NCI-H774 (cell line): ENCODE measurements at regions not wholly inside any gene's neighbourhood (a gene's known extent, or its start where the extent isn't known, plus 50 kb on each side); places are given as distances from the start of the nearest gene placed in this dataset.

Experiments used
- DNase-seq: peaks from one replicate; lab custom pipeline; 2025; lab: John Stamatoyannopoulos, UW

DNA sequence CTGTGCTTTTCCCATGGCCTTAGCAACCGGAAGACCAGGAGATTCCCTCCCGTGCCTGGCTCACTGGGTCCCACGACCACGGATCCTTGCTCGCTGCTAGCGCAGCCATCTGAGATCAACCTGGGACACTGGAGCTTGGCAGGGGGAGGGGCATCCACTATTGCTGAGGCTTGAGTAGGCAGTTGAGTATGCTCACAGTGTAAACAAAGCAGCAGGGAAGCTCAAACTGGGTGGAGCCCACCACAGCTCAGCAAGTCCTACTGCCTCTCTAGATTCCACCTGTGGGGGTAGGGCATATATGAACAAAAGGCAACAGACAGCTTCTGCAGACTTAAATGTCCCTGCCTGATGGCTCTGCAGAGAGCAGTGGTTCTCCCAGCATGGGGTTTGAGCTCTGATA is 697.0 kb downstream of the SORCS1 start:
- DNase-seq: no peak

DNA sequence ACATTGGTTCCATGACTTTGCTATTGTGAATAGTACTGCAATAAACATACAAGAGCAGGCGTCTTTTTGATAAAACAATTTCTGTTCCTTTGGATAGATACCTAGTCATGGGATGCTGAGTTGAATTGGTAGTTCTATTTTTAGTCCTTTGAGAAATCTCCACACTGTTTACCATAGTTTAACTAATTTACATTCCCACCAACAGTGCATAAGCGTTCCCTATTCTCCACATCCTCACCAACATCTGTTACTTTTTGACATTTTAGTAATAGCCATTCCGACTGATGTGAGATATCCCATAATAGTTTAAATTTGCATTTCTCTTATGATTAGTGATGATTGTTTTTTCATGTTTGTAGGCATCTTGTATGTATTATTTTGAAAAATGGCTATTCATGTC is 707.0 kb downstream of the SORCS1 start:
- DNase-seq: no peak

DNA sequence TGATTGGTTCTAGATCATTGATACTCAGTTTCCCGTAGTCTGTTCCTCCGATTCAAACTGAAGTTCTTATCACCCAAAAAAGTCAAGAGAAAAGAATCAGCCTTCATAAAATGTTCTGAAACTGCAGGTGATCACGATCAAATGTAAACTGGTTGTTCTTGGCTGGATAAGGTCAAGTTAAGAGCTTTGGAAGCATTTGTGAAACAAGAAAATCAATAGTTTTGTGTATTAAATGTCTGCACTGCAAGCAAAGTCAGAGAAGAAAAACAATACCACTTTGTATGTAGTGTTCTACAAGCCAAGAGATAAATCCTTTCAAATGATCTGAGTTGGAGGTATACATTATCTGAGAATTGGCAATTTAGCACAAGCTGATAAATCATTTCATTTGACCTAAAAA is 710.3 kb downstream of the SORCS1 start:
- no peak for DNase-seq

DNA sequence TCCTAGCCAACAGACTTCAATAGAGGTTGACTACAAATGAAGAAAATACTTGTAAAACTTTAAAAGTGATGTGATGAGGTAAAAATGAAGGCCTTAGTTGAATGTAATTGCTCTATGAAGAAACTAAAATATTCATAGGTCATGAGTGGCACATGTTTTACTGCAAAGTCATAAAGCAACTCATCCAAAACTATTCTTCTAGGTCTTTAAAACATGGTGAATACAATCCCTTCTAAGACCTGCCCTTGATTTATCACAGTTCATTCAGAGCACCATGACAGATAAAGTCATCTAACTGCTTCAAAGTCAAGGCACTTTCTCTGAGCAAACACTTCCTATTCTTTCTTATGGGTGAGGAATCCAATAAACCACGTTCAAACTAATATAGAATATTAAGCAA is 713.5 kb downstream of the SORCS1 start:
- DNase-seq: no peak

DNA sequence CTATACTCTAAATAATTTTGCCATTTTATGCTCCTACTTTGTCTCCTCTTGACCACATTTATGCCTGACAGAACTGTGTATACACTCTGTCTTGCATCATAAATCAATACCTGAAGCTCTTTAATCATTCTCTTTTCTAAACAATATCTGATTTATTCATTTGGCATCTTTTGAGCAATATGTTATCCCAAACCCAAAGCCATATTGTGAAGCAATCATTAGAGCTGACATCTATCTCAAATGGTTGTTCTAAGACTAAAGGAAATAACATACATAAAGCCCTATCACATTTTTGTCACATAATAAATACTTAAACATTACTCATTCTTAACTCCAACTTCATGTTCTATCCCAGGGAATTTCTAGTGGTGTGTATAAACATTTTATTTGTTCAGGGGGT is 717.6 kb downstream of the SORCS1 start:
- no peak for DNase-seq

DNA sequence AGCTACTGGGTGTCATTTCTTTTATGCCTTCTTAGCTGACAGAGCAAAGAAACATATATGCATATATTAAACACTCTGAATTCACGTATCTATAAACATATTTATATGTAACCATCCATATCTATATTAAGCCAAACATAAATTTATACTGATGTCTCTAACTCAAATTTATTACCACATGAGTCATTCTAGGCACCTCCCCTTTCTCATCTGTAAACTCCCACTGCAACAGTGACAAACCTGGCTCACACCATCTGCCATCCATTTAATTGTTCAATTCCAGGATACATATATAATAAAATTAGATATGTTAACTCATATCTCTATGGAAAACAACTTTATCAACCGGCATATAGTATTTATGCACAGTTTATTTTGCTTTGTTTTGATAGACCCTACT is 722.3 kb downstream of the SORCS1 start:
- no peak for DNase-seq

DNA sequence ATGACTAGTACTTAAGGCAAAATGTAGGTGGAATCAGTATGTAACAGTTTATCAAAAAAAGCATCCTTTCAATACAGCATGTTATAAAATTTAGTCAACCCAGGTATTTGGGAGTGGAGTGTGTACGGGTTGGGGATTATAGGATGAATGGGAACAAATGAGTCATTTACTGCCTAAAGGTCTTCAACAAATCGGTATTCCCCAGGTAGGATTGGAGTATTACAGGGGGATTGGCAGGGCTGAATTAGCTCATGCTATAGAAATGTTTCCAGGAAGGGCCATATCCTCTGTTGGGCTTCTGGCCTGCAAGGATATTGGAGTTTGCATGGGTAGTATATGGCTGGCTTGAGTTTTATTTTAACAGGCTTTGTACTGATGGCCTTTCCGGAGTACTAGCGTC is 723.7 kb downstream of the SORCS1 start:
- DNase-seq: no peak

DNA sequence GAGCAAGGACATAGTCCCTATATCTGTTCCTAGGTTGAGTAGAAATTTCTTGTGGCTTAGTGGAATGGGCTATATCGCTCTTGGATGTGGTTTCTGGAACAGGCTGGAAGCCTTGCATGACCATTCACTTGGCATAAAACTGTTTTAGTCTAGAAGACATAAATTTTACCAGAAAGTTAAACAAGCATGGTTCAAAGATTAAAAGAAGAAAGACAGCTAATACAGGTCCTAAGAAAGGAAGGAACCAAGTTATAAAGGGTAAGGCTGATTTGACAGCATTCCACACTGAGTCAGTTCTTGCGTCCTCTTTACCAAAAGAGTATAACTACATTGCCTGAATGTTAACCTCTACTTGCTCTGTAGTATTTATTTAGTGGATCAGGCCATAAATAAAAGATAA is 724.2 kb downstream of the SORCS1 start:
- DNase-seq: no peak

DNA sequence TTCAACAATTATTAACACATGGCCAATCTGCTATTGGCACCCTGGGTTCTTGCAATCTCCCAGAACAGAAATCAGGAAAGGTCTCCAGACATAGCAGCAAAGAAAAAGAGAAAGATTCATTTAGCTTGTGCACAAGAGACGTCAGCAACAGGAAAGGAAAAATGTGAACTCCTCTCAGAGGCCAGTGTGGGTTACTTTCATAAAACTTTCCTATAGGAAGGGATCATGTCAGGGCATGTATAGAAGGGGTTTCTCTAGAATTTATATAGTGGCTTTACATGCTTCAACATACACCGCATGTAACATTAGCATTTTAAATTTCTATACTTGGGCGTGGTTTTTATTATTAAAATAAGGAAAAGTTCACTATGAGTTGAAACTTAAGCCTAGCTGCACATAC is 725.1 kb downstream of the SORCS1 start:
- DNase-seq: no peak

DNA sequence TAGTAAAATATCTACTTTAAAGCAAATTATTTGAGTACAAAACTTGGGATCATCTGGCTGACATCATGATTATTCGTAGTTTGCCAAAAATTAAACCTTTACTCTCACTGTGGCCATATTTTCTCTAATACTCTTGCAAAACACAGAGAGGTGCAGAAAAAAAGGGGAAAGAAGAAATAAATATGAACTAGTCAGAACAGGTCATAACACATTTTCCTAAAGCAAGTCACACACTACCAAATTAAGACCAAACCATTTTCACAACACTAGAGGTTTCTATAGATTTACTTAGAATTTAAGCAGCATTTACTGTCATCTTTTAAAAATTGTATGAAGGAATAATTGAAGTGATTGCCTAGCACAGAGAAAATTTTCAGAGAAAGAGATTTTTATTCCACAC is 726.1 kb downstream of the SORCS1 start:
- DNase-seq: no peak

DNA sequence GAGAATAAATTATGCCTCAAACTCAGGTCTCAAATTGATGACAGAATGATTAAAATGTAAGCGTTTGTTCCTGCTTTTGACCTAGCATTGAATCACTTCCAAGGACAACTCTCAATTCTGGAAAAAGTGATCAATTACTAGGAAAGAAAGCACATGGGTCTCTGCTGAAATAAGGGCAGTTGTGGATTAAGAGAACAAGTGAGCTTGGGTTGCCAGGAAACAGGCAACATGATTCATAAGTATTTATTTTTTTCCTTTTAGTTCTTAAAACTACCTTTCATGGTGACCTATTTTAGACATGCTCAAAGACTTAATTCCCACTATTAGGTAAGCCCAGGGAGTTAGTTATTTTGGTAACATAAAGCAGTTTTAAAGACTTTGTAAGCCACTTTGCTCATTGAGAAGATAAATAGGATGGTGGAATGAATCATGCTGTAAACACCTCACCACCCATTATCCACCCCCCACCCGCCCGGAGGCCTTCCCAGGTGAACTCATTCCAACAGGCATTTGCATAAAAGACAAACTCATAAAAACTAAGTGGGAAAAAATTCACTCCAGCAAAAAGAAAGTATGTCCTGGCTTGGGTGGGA is 728.3 kb downstream of the SORCS1 start:
- no peak for DNase-seq

DNA sequence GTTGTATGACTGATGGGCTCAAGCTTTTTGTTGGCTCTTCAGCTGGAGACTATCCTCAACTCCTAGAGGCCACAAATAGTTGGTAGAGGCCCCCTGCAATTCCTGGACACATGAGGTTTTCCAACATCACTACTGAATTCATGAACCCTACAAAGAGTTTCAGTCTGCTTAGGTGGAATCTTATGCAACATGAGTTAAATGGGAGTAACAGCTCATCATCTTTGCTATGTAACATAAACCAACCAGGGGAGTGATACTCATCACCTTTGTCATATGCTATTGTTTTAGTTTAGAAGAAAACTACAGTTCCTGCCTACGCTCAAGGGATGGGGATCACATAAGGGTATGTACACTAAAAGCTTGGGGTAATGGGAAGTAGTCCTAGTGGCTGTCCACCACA is 729.4 kb downstream of the SORCS1 start:
- DNase-seq: no peak

DNA sequence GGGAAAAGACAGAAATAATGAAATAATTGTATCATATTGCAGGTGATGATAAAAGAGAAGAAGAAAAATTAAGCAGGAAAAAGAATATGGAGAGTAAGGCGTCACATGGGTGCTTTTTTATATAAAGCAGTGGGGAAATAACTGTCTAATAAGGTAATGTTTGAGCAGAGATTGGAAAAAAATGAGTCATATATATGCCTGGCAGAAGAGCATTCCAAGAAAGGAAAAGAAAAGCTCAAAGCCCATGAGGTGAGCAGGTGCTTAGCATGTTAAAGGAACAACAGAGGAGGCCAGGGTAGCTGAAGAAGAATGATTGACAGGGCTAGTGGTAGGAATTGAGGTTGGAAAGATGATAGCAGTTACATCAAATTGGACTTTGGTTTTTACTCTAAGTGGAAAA is 739.5 kb downstream of the SORCS1 start:
- no peak for DNase-seq

DNA sequence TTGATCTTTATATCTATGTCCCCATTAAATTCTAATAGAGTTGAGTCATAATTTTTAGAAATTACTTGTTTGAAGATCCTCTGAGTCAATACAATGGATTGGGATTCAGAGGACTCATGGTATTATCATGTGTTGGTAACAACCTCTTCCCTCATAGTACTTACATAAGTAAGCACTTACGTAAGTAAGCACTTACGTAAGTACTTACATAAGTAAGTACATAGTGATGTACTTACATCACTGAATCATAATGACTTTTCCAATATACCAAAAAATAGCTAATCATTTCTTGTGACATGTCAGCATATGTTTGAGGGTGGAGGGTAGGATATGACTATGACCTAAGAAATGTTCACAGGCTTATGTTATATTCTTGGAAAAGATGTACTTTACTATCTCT is 740.5 kb downstream of the SORCS1 start:
- DNase-seq: no peak

DNA sequence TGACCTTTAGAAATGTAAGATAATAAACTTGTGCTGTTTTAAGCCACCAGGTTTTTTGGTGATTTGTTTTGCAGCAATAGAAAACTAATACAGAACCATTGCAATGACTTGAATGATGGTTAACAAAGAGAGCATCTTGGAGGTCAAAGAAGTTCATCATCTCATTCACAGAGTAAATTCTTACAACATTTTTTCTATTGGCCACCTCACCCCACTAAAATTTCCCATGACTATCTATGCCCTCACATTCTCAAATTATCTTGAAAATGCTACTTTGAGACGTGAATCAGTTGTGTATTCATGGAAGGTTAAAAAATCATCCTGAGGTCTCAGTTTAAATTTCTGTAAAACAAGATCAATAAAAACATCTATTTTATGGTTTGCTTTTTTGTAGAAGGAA is 754.2 kb downstream of the SORCS1 start:
- DNase-seq: no peak

DNA sequence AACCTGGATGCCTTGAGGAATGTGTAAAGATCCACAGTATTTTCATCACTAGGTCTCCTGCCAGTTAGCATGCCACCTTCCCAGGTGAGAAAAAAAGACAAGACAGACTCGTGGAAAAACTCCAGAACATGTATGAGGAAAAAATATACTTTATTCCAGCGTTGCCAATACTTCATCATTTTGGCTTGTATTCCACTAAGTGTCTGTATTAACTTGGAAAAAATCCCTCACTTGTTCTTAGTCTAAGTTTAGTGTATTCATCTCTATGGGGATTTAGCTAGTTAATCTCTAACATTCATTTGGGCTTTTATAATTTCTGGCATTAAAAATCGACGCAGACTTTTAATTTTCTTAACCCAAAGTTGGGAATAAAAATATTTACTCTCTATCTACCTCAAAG is 759.4 kb downstream of the SORCS1 start:
- DNase-seq: no peak

DNA sequence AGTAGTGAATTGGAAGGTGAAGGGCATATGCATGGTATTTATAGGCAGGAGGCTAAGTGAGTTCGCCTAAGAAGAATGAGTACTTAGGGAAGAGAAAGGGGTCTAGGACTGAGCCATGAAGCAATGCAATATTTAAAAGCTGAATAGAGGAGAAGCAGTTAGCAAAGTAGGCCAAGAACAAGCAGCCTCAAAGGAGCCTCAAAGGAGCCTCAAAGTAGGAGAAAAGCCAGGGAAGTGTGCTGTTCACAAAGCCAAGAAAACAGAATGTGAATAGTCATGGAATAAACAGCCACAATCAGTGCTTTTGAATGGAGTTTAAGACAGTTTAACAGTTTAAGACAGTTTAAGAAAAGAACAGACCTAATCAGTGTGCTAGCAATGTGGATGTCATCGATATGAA is 762.0 kb downstream of the SORCS1 start:
- DNase-seq: no peak

DNA sequence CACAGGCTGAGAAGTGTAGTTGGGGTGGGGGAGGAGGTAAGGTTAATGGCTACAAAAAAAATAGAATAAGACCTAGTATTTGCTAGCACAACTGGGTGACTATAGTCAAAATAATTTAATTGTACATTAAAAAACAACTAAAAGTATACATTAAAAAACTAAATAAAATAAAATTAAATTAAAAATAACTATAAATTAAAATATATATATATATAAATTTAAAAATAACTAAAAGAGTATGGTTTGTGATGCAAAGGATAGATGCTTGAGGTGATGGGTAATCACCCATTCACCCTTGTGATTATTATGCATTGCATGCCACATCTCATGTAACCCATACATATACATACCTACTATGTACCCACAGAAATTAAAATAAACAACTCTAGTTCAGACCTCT is 762.5 kb downstream of the SORCS1 start:
- DNase-seq: no peak

DNA sequence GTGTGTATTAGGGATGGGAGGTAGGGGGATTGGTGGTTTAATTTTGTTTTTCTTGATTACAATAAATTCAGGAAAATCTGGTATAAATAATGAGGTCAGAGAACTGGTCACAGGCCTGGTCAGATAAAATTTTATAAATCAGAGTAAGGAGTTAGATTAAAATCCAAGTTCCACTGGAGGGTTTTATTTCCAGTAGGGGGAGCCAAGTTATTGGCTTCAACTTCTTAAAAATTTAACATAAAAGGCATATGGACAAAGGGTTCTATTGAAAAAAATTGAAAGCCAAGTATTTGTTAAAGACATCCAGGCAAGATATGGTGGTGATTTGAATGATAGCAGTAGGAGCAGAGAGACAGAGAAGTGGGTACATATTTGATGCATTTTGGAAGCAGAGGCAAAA is 763.3 kb downstream of the SORCS1 start:
- DNase-seq: no peak

DNA sequence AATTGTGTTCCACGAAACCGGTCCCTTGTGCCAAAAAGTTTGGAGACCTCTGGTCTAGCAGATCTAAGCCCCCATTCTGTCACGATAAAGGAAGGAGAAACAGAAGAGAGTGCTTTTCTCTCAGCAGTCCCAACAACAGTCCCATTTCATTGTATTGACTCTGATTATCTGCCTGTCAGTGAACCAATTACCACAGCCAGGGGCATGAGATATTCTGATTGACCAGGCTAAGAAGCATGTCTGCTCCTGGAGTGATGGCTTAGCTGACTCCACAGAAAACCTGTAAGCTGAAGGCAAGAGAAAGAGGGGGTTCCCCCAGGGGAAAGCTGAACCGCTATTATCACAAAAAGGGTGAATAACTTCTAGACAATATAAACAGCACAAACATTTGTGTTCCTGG is 765.4 kb downstream of the SORCS1 start:
- DNase-seq: no peak

DNA sequence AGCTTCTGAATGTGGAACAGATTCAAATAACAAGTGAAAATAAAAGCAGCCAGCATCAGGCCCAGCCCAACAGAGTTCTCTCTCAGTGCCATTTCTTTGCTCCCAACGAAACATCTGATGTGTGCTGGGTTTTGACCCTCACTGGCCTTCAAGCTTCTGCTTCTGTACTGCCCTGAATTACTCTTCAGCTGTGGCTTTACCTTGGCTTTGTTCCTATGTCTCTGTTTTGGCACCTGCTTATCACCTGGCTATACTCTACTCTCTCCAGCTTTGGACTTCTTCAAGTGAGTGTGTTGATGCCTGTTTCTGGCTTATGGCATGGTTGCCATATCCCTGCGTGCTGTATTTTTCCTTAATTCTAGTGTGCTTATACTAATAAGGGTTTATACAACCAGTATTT is 768.3 kb downstream of the SORCS1 start:
- DNase-seq: no peak

DNA sequence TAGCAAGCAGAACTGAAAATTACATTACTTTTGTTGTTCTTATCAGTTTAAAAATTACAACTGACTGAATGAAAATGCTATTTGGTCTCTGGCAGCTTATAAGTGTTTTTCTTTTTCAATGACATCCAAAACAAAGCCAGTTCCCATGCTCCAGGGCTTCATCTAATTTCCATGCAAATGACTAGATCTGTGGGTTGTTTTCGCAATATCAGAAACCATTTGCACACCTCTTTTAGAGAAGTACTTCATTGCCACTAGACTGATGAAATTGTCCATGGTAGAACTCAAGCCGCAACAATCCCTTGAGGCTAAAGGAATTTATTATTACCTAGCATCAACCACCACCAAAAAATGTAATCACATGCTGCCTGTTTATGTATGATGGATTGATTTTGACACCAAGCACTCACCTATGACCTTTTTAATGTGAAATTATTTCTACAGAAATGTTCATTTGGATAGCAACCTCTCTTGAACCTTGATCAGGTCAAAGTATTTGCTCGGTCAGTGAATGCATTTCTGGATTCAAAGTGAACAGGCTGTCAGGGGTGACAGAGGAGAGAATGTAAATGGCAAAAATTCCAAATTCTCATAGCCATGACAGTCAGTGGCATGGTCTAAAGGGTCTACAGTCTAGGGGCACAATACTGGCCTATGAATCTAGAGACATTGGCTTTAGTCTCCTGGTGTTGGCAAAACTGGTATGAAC is 769.3 kb downstream of the SORCS1 start:
- no peak for DNase-seq

DNA sequence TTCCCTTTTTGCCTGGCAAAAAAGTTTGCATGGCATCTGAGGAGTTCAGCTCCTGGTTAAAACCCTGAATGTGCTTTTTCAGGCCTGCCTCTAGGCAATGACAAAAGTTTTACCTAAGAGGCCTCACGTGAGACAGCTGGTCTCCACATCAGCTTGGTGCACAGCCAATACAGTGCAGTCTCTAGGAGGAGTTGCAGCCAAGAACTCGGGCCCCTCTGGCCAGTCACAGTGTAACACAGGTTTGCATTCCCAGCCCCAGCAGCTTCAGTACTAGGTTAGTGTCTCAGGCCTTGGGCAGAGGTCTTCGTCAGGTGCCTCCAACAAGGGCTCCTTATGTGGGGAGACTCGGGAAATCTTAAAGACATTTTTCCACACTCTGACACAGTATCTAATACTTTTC is 771.7 kb downstream of the SORCS1 start:
- no peak for DNase-seq

DNA sequence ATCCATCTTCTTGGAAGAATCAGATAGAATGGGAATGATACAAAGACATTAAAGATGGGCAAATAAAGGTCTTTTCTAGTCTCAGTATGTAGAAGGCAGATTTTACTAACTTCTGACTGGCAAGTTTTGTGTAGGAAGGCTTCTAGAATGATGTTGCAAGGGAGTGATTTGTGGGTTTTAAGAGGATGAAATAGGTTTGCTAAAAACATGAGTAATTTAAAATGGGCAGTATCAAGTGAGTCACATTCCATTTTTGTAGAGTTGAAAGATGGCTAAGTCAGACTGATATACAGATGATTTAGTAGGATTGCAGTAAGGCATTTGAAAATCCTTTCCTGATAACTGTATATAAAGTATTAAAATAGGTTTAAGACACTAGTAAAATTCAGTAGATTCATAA is 777.4 kb downstream of the SORCS1 start:
- no peak for DNase-seq
